RWPE1 (cell line): ENCODE measurements at regions not wholly inside any gene's neighbourhood (a gene's known extent, or its start where the extent isn't known, plus 50 kb on each side); places are given as distances from the start of the nearest gene placed in this dataset.
A peak's percentile ranks its signal among the peaks of the same experiment; 100 is the strongest.

Experiments used
- CTCF ChIA-PET: fragments of 350-600 bp; sonication (Branson Sonifier 250); formaldehyde crosslinking; extraction: SDS; loops from one replicate; lab custom pipeline; 2021; lab: Yijun Ruan, JAX
- POLR2A ChIA-PET: fragments of 400-600 bp; formaldehyde crosslinking; extraction: SDS; loops from one replicate; lab custom pipeline; 2020; ENCODE audit warnings: antibody characterized with exemption; ENCODE audit not compliant: low non-redundant PET; lab: Yijun Ruan, JAX
- DNase-seq: peaks from one replicate; pipeline ENCODE4 v3.0.0; 2012; ENCODE audit warnings: low spot score
- H3K27ac ChIP-seq: fragments of 450-650 bp; 2 replicates; pipeline ENCODE4 v1.5.1; 2017
- TF ChIP-seq, protein P1 (sequence below): fragments of 450-650 bp; conservative IDR thresholded peaks from 2 replicates; pipeline ENCODE4 v1.5.1; 2017; ENCODE audit warnings: low read depth, mild to moderate bottlenecking

DNA sequence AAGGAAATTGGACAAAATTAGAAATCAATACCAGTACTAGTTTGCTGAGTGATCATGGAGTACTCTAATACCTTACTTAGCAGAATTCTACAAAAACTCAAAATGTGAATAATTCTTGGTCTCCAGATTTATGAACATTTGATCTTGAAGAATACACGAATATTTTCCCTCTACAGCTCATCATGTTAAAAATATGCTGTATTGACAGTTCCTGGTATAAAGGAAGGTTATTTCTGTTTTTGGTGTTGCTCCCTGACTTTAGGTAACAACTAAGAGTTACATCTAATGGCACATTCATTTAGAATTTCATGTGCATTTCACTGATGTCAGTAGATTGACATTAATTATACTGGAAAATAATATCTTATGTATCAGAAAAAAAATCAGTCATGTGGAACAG lies 479.2 kb upstream of the PKDCC start:
- H3K27ac ChIP-seq: no peak overlapping the region
- TF ChIP-seq, protein P1, sequence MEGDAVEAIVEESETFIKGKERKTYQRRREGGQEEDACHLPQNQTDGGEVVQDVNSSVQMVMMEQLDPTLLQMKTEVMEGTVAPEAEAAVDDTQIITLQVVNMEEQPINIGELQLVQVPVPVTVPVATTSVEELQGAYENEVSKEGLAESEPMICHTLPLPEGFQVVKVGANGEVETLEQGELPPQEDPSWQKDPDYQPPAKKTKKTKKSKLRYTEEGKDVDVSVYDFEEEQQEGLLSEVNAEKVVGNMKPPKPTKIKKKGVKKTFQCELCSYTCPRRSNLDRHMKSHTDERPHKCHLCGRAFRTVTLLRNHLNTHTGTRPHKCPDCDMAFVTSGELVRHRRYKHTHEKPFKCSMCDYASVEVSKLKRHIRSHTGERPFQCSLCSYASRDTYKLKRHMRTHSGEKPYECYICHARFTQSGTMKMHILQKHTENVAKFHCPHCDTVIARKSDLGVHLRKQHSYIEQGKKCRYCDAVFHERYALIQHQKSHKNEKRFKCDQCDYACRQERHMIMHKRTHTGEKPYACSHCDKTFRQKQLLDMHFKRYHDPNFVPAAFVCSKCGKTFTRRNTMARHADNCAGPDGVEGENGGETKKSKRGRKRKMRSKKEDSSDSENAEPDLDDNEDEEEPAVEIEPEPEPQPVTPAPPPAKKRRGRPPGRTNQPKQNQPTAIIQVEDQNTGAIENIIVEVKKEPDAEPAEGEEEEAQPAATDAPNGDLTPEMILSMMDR: no peak
- POLR2A ChIA-PET: no interaction called here
- DNase-seq: no peak
- CTCF ChIA-PET: no interaction called here

DNA sequence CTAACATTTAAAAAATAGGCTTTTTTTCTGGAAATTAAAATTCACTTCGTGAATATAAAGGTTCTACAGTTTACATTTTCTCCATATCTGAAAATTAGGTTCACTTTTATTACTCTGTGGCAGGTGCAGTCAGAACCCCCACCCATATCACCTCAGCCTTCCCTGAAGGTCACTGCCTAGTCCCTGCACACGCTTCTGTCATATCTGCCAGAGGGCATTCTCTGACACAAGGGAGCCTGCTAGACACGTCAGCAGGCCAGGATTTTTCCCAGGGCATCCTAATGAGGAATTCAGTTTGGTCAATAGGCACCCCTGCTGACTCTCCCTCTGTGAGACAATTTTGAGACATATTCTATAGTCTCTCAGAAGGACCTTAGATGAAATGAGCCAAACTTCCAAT lies 475.7 kb upstream of the PKDCC start:
- H3K27ac ChIP-seq: no peak overlapping the region
- TF ChIP-seq, protein P1: no peak
- CTCF ChIA-PET: no interaction called here
- POLR2A ChIA-PET: no interaction called here
- DNase-seq: no peak

DNA sequence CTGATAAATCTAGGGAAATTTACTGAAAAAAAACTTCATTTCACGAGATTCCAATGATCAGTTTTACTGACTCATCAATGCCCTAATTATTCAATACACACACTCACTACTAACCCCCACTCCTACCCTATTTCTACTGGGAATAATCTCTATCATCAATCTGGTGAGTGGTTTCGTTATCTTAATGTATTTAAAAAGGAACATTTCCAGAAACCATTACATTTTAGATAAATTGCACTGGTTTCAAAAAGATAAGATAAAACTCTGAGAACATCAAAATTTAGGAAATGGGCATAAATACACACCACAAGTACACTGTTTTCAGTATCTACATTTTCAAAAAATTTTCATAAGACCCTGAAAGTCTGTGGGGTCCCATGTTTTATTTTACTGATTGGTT lies 471.4 kb upstream of the PKDCC start:
- POLR2A ChIA-PET: no interaction called here

DNA sequence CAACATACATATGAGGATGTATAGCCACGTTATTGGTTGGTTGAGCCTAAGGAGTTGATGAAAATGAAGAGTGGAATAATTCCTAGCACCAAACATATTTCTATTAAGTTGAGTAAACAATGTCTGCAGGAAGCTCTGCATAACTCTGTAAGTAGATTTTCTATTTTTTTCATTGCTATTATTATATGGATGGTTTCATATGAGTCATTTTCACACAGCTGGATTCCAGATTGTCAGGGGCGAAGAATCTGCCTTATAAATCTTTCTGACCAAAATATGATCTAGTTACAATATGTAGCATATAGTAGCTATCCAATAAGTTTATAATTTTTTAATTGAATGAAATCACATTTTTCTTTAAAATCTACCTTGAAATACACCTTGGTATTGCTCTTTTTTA lies 468.0 kb upstream of the PKDCC start:
- POLR2A ChIA-PET: no interaction called here
- CTCF ChIA-PET: no interaction called here
- TF ChIP-seq, protein P1: no peak
- DNase-seq: no peak
- no peak overlapping the region for H3K27ac ChIP-seq

More for the DNA sequence above, 471.4 kb upstream of the PKDCC start:
- CTCF ChIA-PET: no interaction called here
- no peak for DNase-seq
- H3K27ac ChIP-seq: no peak overlapping the region
- TF ChIP-seq, protein P1: no peak

DNA sequence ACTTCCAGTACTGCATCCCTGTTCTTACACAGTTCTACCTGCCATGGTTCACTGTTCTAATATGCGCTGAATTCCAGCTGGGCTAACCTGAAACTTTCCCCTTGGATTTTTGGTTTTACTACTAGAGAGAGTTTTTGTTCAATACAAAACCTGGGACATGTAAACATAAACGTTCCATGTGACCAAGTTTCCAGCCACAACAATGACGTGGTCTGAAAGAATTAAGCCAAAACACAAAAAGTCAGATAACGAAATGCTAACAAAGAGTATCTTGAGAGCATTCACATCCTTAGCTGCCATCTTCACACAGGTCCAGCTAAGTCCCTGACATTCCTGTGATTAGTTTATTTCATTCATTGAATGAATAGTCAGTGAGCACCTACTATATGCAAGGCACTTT lies 467.0 kb upstream of the PKDCC start:
- ChIA-PET POLR2A (no interaction called here), CTCF (no interaction called here)
- no peak for DNase-seq
- no peak overlapping the region for H3K27ac ChIP-seq
- TF ChIP-seq, protein P1: no peak

DNA sequence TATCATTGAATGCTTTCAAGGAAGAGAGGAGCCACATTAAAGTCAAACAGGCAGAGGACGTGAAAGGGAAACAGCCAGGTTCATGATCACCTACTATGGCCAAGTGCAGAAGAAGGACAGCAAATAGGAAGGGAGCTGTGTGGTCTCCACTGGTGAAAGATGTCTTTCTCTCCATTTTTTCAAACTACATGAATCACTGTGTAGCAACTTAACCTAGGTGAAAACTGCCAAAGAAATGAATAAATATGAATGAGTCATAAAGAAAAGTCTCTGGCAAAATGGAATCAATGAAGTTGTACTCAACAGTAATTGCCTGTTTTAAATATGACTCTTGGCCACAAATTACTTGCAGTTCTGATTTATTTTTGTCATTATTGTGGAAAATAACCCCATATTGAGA lies 452.6 kb upstream of the PKDCC start:
- CTCF ChIA-PET: interaction anchor here (0.7 kb wide), 1 partner anchor 27 kb away, joined by 5 read pairs; no protein-coding TSS in a partner anchor
- H3K27ac ChIP-seq: no peak overlapping the region
- TF ChIP-seq, protein P1: no peak
- peak; percentile 12 for DNase-seq
- POLR2A ChIA-PET: no interaction called here

DNA sequence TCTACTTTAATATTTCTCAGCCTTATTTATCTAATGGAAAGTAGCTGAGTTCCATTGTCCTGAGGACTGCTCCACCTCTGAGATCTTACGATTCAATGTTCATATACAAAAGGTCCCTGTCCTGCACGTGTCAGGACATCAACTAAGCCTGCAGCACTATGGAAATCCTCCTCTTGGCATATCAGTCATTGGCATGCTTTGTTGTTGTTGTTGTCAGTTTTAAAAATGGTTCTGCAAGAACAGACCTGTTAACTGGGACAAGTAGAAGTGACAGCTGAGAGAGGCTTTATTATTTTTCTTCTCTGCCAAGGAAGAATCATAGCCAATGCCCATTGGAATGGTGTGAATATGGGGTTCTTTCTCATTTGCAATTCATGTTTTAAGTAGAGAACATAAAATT lies 450.1 kb upstream of the PKDCC start:
- POLR2A ChIA-PET: no interaction called here
- no peak overlapping the region for H3K27ac ChIP-seq
- TF ChIP-seq, protein P1: no peak
- DNase-seq: no peak
- CTCF ChIA-PET: no interaction called here
